KMS-11 (cell line): ENCODE measurements at regions not wholly inside any gene's neighbourhood (a gene's known extent, or its start where the extent isn't known, plus 50 kb on each side); places are given as distances from the start of the nearest gene placed in this dataset.

ENCODE experiments used
- H2AFZ ChIP-seq: fragments of 200-600 bp; sonication (generic); 2 replicates; pipeline ENCODE4 v1.6.1; 2016; ENCODE audit warnings: antibody characterized with exemption, mixed run types, low read depth
- H3K27ac ChIP-seq: fragments of 200-600 bp; sonication (generic); 2 replicates; pipeline ENCODE4 v1.6.1; 2016; ENCODE audit warnings: mild to moderate bottlenecking, mixed run types
- H3K27me3 ChIP-seq: fragments of 200-600 bp; sonication (generic); 2 replicates; pipeline ENCODE4 v1.6.1; 2017; ENCODE audit warnings: mild to moderate bottlenecking, low read depth, mixed run types, moderate library complexity; ENCODE audit not compliant: insufficient read depth
- H3K36me3 ChIP-seq: fragments of 200-600 bp; sonication (generic); 2 replicates; pipeline ENCODE4 v1.6.1; 2017; ENCODE audit warnings: mild to moderate bottlenecking, mixed run types; ENCODE audit not compliant: insufficient read depth
- H3K4me1 ChIP-seq: fragments of 200-600 bp; sonication (generic); 2 replicates; pipeline ENCODE4 v1.6.1; 2016; ENCODE audit warnings: mild to moderate bottlenecking, low read depth, mixed run types; ENCODE audit not compliant: poor library complexity, severe bottlenecking
- H3K4me2 ChIP-seq: fragments of 200-600 bp; sonication (generic); 2 replicates; pipeline ENCODE4 v1.7.0; 2016; ENCODE audit warnings: mild to moderate bottlenecking, mixed run types
- H3K4me3 ChIP-seq: fragments of 200-600 bp; sonication (generic); IDR thresholded peaks from 2 replicates; pipeline ENCODE4 v1.6.1; 2017; ENCODE audit warnings: low read depth, low read length, mixed read lengths; ENCODE audit not compliant: insufficient read depth
- H3K79me2 ChIP-seq: fragments of 200-600 bp; sonication (generic); 2 replicates; pipeline ENCODE4 v1.6.1; 2016; ENCODE audit warnings: low read depth, mixed run types; ENCODE audit not compliant: insufficient read depth
- H3K9ac ChIP-seq: fragments of 200-600 bp; sonication (generic); 2 replicates; pipeline ENCODE4 v1.6.1; 2016; ENCODE audit warnings: mild to moderate bottlenecking, mixed run types
- H4K20me1 ChIP-seq: fragments of 200-600 bp; sonication (generic); 2 replicates; pipeline ENCODE4 v1.6.1; 2016; ENCODE audit warnings: mild to moderate bottlenecking, mixed run types; ENCODE audit not compliant: insufficient read depth
- CTCF ChIP-seq: fragments of 200-600 bp; sonication (generic); conservative IDR thresholded peaks from 2 replicates; pipeline ENCODE4 v1.6.1; 2017; ENCODE audit warnings: low read depth, mild to moderate bottlenecking, antibody characterized with exemption, low read length, moderate library complexity, mixed read lengths

GRCh38 chr20:48080583-48080982, 295.3 kb upstream of the SULF2 start:
- no peaks in the 10 kb centered on the region for H3K36me3 ChIP-seq
- H3K79me2 ChIP-seq: no peaks in the 10 kb centered on the region
- peaks cover 26% of the 10 kb centered on the region; the same call in 1 of the 2 replicates for H3K27me3 ChIP-seq
- H3K4me3 ChIP-seq: no peak overlapping the region
- no peaks in the 10 kb centered on the region for H4K20me1 ChIP-seq
- no peak for TF ChIP-seq CTCF
- no peak overlapping the region for H2AFZ ChIP-seq
- H3K4me2 ChIP-seq: no peak overlapping the region
- no peak overlapping the region for H3K9ac ChIP-seq
- no peak overlapping the region for H3K27ac ChIP-seq
- no peaks in the 10 kb centered on the region for H3K4me1 ChIP-seq

- no peak for TF ChIP-seq CTCF
- Histone ChIP-seq H2AFZ (no peak overlapping the region), H3K27ac (no peak overlapping the region), H4K20me1 (no peaks in the 10 kb centered on the region), H3K4me2 (no peak overlapping the region), H3K36me3 (no peaks in the 10 kb centered on the region), H3K79me2 (no peaks in the 10 kb centered on the region), H3K9ac (no peak overlapping the region), H3K4me3 (no peak overlapping the region), H3K27me3 (peaks cover 23% of the 10 kb centered on the region; the same call in 1 of the 2 replicates), H3K4me1 (no peaks in the 10 kb centered on the region)
Observed at GRCh38 chr20:48079028-48079427, 293.7 kb upstream of the SULF2 start.

- Histone ChIP-seq H2AFZ (no peak overlapping the region), H3K4me3 (no peak overlapping the region), H3K79me2 (no peaks in the 10 kb centered on the region), H4K20me1 (no peaks in the 10 kb centered on the region), H3K4me1 (no peaks in the 10 kb centered on the region), H3K27ac (no peak overlapping the region), H3K9ac (no peak overlapping the region), H3K27me3 (peaks cover 21% of the 10 kb centered on the region; the same call in 1 of the 2 replicates), H3K4me2 (no peak overlapping the region), H3K36me3 (no peaks in the 10 kb centered on the region)
- TF ChIP-seq CTCF: no peak
Observed at GRCh38 chr20:48076747-48077146, 291.5 kb upstream of the SULF2 start.

- TF ChIP-seq CTCF: no peak
Observed at GRCh38 chr20:48076247-48076646, 291.0 kb upstream of the SULF2 start.

More at GRCh38 chr20:48076247-48076646, 291.0 kb upstream of the SULF2 start:
- Histone ChIP-seq H3K36me3 (no peaks in the 10 kb centered on the region), H3K4me1 (no peaks in the 10 kb centered on the region), H3K79me2 (no peaks in the 10 kb centered on the region), H2AFZ (no peak overlapping the region), H4K20me1 (no peaks in the 10 kb centered on the region), H3K9ac (no peak overlapping the region), H3K4me3 (no peak overlapping the region), H3K4me2 (no peak overlapping the region), H3K27me3 (peaks cover 21% of the 10 kb centered on the region; the same call in 1 of the 2 replicates), H3K27ac (no peak overlapping the region)
